ENCODE measurements at regions not wholly inside any gene's neighbourhood (a gene's known extent, or its start where the extent isn't known, plus 50 kb on each side); places are given as distances from the start of the nearest gene placed in this dataset.

GRCh38 chr5:168239325-168239724, 52.1 kb upstream of the WWC1 start:
- Histone ChIP-seq H4K20me1 (ENCODE audit: insufficient read depth, low read length) (no peaks in the 10 kb centered on the region), H3K4me3 (ENCODE audit: low read depth, low read length, poor library complexity, severe bottlenecking) (no peak overlapping the region), H3K9ac (ENCODE audit: low read length) (no peak overlapping the region), H3K4me1 (ENCODE audit: insufficient read depth, low read length, severe bottlenecking) (no peaks in the 10 kb centered on the region), H3K4me2 (ENCODE audit: low read length) (no peak overlapping the region), H3K9me2 (ENCODE audit: low read depth, low read length) (no peaks in the 10 kb centered on the region), H3K9me3 (ENCODE audit: low read length) (no peaks in the 10 kb centered on the region), H2AFZ (ENCODE audit: low read length) (no peak overlapping the region), H3K27ac (ENCODE audit: low read depth, low read length, poor library complexity, severe bottlenecking) (no peak overlapping the region), H3F3A (ENCODE audit: insufficient read depth, low read length) (no peaks in the 10 kb centered on the region), H3K79me2 (ENCODE audit: insufficient read depth, low read length) (no peaks in the 10 kb centered on the region), H3K27me3 (ENCODE audit: insufficient read depth, low read length) (no peaks in the 10 kb centered on the region), H3K36me3 (ENCODE audit: insufficient read depth, low read length) (no peaks in the 10 kb centered on the region)
- no peak for TF ChIP-seq EZH2 (IDR thresholded peaks at IDR 0.05; ENCODE audit: borderline replicate concordance, low read length)
- no peak for TF ChIP-seq CTCF (IDR thresholded peaks at IDR 0.05; ENCODE audit: low read length)
